Stromal cell of bone marrow (primary cell): ENCODE measurements at regions not wholly inside any gene's neighbourhood (a gene's known extent, or its start where the extent isn't known, plus 50 kb on each side); places are given as distances from the start of the nearest gene placed in this dataset.

ENCODE experiments used
- DNase-seq: peaks from one replicate; pipeline ENCODE4 v3.0.0-alpha.2; 2012; ENCODE audit warnings: low read depth

DNA sequence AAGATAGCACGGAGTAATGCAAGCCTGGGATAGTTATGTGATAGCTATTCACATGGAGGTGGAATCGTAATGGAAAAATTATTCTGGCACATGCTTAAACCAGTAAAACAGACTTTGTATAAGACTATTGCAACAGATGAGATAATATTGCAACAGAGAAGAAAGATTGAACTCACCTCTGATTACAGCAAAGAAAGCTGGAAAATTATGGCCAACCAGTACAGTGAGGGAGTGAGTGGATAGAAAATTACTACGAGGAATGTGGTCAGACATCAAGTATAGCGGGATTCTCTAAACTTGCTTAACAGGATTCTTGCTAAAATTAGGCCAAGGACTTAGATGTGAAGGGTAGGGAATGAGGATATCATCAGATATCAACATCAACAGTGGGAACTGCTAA, 397.6 kb upstream of the KLHL1 start:
- no peak for DNase-seq

DNA sequence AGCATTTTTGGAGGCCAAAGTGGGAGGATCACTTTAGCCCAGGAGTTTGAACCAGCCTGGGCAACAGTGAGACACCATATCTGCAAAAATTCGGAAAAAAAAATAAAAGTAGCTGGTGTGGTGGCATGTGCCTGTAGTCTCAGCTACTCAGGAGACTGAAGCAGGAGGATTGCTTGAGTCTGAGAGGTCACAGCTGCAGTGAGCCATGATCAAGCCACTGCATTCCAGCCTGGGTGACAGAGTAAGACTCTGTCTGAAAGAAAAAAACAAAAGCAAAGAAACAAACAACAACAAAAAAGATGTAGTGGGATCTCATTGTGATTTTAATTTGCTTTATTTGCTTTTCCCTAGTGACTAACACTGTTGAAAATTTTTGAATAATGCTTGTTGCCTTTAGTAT, 394.7 kb upstream of the KLHL1 start:
- DNase-seq = no peak

DNA sequence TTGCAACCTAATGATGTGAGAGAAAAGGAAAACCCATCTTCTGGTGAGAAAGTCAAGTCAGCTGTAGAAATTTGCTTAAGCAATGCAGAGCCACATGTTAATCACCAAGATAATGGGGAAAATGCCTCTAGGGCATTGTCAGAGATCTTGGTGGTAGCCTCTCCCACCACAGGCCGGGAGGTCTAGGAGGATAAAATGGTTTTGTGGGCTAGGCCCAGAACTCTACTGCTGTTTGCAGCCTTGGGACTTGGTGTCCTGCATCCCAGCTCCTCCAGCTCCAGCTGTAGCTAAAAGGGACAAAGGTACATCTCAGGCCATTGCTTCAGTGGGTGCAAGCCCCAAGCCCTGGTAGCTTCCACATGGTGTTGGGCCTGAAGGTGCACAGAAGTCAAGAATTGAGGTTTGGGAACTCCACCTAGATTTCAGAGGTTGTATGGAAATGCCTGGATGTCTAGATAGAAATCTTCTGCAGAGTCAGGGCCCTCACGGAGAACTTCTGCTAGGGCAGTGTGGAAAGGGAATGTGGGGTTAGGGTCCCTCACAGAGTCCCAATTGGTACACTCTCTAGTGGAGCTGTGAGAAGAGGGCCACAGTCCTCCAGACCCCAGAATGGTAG, 382.2 kb upstream of the KLHL1 start:
- DNase-seq = no peak

DNA sequence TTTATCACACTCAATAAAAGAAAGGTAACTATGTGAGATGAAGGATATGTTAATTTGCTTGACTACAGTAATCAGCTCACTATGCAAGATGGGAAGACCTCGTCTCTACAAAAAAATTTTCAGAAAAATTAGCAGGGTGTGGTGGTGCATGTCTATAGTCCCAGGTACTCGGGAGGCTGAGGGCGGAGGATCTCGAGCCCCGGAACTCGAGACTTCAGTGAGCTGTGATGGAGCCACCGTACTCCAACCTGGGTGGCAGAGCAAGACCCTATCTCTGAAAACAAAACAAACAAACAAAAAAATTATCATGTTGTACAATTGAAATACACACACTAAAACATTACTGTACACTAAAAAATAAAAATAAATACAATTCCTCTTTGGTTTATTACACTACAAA, 376.7 kb upstream of the KLHL1 start:
- no peak for DNase-seq

DNA sequence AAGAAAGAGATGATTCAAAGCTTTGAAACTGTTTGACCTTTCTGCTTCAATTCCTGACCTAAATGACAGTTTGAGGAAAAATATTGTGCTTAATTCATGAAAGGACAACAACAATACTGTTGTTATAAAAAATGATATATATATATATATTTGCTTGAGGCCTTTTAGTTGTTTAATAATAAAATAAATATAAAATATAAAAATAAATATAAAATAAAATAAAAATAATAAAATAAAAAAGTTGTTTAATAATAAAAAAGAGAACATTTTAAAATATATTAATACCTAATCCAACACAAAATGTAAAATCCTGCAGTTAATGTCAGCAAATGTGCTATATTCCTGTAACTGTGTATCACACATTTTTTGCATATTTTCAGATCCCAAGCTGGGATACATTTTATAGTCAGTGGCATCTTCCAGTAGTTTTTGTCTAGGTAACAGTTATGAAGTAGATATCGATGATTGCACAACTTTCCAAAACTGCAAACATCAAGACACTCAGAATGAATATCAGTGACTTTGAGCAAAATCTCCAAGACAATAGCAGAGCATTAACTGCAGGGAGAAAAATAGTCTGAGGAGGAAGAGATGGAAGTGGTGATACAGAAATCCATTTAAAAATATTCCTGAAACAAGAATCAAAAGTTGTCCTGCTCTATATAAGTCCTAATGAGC, 375.5 kb upstream of the KLHL1 start:
- DNase-seq = no peak

DNA sequence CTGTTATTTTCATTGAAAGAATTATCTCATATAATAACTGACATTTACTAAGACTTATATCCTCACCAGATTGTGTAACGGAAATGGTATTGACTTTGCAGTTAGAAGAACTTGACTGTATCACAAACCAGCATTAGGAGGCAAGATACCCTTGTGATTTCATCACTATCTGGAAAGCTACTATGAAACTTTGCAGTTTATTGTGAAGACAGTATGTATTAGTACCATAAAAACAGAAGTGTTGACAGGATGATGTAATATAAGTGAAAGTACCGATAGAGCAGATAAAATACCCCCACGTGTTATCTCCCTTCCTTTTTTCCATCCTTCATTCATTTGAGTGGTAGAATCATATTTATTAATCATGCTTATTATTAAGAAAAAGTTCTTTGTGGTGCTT, 365.7 kb upstream of the KLHL1 start:
- no peak for DNase-seq

DNA sequence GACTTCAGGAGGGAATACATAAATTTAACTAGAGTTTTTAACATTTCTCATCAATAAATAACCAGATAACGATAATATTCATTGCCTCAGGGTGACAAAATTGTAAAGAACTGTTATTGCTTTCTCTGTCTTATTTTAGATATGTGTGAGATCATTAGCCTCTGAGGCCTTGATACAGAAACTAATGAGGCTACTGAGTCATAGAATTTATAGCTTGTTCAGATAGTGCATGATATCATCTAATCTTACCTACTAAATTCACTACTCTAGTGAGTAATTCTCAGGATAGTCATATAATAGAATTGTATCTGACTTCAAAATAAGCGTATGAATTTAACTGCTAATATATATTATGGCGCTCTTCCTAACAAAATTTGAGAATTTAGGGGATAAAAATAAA, 360.8 kb upstream of the KLHL1 start:
- no peak for DNase-seq

DNA sequence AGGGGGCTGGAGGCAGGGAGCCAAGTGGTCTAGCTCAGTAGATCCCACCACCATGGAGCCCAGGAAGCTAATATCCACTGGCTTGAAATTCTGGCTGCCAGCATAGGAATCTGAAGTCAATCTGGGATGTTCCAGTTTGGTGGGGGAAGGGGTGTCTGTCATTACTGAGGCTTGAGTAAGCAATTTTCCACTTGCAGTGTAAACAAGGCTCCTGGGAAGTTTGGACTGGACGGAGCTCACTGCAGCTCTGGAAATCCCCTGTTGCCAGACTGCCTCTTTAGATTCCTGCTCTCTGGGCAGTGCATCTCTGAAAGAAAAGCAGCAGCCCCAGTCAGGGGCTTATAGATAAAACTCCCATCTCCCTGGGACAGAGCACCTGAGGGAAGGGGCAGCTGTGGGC, 349.2 kb upstream of the KLHL1 start:
- DNase-seq = no peak

DNA sequence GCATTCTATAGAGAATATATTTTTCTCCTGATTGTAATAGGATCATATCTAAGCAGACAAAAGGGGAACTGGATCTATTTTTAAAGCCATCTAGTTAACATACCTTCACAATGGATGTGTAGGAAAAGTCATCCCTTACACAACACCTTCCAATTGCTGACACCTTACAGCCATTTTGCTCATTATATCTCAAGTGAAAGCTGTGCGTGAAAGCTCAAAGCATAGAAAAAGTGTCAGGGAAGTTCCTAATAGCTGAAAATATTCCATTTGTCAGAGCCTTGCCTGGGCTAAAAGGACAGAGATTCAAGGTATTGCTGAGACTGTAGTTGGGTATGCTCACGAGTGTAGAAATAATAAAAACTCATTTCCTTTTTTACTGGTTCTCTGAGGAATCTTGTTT, 340.6 kb upstream of the KLHL1 start:
- DNase-seq = no peak

DNA sequence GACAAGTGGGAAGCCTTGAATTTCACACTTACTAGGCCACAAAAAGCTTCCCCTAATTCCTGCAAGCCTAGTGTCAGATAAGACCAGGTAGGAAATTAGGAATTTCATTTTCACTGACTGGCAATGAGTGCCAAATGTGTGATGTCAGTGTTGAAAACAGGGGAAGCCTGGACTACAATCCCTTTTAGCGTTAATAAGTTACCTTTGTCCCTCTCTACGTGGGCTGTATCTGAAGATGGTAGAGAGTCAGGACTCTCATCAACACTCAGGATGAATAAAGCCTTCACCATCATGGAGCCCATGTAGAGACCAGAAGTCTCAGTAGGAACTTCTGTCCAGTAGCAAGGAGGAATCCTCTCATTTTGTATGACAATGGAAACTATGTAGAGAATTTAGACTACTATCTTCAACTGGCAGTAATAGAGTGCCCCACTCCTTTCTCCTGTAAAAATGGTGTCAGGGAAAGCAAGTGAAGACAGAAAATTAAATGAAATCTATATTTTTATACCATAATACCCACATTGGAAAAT, 324.1 kb upstream of the KLHL1 start:
- DNase-seq = no peak

DNA sequence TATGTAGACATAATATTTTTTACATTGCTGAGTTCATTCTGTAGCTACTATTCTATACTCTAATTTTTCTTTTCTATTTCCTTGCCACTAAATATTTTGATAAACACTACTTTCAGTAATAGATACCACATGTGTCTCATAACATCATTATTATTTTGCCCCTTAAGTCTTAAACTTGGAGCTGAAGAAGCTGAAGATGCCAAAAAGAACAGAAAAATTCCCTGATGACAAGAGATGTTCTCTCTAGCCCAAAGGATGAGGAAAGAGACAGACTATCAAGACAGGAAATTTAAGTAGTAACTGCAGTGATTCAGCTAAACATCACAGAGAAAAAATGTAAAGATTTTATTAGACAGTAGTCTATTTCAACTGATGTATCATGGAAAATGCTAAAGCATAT, 322.0 kb upstream of the KLHL1 start:
- no peak for DNase-seq

DNA sequence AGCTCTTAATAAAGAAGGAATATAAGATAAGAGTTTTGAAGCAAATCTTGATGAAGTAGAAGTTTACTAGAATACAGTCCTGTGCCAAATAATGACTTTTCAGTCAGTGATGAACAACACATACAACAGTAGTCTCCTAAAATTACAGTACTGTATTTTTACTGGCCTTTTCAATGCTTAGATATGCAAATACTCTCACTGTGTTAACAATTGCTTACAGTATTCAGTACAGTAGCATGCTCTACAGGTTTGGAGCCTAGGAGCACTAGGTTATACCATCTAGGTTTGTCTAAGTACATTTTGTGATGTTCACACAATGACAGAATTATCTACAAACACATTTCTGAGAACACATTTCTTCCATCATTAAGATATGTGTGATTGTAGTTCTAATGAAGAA, 316.7 kb upstream of the KLHL1 start:
- DNase-seq = no peak

DNA sequence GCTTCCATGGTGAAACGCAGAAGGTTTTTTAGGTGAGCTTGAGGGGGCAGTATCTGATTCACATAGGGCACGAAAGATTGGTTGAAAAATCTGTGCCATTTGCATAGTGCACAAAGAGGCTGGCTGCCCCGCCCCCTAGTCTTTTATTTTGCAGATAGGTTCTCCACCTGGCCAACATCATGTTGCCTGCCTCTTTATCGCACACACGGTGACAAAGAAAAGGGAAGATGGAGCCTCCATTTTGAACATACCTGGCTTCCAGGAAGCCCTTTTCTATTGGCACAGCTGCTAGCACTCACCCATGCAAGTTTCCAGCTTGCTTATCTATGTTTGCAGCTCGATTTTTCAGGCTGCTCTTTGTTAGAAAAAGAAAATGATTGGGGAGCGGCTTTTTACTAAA, 316.2 kb upstream of the KLHL1 start:
- DNase-seq = no peak

DNA sequence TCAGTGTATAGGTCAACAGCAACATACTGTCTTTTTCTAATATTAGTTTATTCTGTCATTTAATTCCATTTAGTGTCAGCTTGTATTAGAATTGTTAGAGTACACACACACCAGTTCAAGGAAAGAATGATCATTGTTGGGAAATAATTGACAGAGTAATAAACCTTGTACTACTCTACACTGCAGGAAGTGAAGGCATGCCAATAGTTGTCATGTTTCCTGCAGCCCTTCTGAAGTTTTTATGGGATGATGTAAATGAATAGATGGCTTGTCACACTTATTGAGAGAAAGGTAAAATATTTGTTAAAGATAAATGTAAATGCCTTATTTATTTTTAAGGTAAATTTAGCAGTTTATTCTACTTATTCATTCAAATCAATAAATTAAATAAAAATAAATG, 306.9 kb upstream of the KLHL1 start:
- DNase-seq = no peak

DNA sequence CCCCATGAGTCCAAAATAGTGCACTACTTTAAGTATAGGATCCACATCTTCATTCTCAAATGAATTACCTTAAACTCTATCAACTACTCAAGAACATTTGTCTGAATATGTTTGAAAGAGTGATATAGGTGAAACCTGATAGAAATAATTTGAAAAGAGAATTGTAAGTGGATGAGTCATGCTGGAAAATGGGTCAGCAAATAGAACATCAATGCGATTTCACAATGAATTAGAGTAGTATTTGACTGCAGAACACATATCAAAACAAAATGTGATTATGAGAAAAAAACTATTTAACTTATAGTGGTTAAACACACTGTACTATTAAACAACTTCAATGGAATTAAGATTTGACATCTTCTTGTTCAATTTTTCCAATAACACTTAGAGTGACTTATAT, 300.6 kb upstream of the KLHL1 start:
- DNase-seq = no peak

DNA sequence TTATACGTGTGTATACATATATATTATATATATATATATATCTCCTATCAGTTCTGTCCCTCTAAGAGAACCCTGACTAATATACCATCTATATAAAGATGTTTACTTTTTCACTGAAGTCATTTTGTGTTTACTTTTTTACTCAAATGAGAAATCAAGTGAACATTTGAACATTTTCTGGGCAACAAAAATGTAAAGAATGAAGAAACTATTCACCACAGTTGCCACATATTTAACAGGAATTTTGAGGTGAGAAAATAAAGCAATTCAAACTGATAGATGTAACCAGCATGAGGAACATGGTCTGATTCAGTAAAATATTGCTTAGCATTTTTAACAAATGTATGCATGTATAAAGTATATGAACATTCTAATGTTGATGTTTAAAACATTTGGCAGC, 299.2 kb upstream of the KLHL1 start:
- no peak for DNase-seq

DNA sequence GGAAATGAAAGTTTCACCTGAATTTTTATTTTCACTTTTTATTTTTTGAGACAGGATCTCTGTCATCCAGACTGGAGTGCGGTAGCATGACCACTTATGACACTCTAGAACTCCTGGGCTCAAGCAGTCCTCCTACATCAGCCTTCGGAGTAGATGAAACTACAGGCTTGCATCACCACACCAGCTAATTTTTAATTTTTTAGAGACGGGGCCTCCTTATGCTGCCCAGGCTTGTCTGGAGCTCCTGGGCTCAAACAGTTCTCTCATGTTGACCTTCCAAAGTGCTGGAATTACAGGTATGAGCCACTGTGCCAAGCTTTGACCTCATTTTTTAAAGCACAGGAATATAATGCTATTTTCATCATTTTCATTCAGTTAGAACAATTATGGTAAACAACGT, 297.0 kb upstream of the KLHL1 start:
- no peak for DNase-seq

DNA sequence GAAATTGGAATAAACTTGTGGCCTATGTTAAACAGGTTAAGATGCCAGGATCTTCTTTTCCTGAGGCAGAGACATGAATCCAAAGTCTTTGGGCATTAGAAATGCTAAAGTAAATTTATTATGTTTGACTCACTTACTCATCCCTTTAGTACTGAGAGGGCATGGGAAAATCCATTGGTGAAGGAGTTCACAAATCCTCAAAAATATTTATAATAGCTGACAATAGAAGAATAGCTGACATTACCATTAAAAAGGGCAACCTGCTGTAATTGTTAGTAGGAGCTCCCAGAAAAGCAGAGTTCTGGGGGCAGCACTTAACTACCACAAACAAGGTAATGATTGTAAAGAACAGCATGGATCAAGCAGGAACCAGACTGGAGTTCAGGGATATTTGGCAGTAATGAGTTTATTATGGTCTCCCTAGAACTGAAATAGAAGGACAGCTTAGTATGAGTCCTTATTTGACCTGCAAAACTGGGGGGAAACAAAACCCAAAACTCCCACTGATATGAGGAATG, 285.8 kb upstream of the KLHL1 start:
- DNase-seq = no peak

DNA sequence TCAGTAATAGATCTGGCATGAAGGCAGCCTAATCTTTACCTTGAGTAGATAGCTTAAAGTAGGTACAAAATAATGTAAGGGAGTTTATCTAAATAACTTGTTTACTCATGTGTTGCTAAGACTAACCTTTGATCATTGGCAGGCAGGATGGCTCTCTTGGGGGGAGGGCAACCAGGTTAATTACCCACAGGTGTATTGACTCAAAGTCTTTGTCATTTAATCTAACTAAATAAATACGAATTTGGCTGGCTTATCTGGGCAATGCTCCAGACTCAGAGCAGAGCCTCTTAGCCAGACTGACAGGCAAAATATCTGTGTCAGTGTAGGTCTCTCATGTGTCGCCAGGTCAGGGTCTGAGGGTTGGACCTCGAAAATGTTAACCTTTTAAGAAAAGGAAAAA, 283.4 kb upstream of the KLHL1 start:
- no peak for DNase-seq

DNA sequence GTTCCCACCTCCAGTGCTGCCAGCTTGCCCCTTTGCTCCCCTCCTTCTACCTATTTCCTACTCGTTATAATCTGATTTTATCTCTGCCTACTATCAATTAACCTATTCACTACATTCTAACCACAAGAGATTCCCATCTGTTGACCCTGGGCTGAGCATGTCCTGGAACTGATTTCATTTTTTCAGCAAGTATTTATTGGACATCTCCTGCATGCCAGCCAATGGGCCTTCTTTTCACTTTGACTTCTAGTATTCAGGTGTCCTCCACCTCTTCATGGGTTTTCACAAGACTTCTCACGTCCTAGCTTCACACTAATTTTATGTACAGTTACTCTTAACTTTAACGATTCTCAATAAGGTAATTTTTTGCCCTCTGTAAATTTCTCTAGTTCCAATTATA, 282.7 kb upstream of the KLHL1 start:
- DNase-seq = no peak

DNA sequence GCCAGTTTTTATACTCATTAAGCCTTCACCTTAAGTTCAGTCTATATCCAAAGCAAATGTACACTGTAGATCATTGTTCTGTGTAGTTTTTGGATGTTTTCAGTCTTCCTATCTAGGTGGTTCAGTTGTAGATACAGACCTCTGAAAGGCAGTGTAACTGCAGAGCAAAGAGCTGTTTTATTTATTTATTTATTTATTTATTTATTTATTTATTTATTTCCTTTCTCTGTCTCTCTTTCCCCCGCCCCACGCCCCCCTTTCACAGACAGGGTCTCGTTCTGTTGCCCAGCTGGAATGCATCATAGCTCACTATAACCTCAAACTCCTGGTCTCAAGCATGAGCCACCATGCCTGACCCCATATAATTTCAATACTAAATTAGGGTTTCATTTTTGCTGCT, 281.8 kb upstream of the KLHL1 start:
- DNase-seq = no peak

DNA sequence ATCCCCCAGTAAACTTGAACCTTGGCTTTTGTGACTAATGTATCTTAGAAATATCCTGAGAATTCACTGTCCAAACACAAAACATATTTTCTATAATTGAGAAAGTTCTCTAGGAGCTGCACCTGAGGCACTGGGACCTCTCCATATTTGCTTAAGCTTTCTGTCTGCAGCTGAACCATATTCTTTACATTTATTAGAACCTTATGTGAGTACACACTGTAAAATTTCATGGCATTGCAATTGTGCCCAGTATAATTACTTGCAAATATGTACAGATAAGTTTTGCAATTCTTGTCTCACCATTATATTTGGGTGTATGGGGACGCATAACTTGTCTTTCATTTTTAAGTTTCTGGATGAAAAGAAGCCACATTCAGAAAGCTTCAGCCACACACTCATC, 280.7 kb upstream of the KLHL1 start:
- DNase-seq = no peak

DNA sequence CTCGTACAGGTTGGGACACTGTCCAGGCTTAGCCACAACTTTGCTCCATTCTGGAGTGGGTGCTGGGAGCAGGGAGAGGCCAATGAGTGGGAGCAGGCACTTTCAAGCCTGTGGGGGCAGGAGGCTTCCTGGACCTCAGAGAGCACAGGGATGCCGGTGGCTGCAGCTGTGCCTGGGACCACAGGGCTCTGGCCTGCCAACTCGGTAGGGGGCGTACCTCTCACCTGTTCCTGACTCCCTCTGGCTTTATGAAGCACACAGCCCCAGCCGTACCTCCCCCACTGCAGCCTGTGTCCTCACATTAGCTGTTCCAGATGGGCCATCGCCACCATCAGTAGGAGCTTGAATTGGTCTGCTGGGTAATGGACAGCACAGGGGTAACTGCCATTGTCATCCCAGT, 278.7 kb upstream of the KLHL1 start:
- no peak for DNase-seq

DNA sequence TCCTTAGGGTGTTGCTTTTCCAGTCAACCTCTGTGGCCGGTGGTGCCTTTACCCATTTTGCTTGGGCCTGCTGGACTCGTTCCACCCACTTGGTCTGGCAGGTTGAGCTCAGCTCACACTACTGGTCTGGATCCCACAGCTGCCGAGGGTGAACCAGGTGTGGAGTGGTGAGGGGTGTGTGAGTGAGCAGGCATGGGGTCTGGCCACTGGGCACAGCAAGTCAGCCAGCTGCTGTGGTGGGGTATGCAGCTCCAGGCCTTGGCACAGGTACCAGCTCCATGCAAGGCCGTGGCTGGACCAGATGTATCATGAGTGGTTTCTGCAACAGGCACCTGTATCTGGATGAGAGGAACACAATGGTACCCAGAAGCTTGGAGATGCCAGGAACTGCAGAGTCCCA, 277.6 kb upstream of the KLHL1 start:
- no peak for DNase-seq
